HepG2 (cell line): ENCODE measurements at regions not wholly inside any gene's neighbourhood (a gene's known extent, or its start where the extent isn't known, plus 50 kb on each side); places are given as distances from the start of the nearest gene placed in this dataset.

Source experiments
- ARID5B ChIP-seq: IDR thresholded peaks from 2 replicates; pipeline ENCODE4 v1.4.0; 2020; ENCODE audit warnings: mild to moderate bottlenecking, missing genetic modification reagents
- CREB3 ChIP-seq: sonication (generic); formaldehyde crosslinking; IDR thresholded peaks from 2 replicates; pipeline ENCODE4 v1.5.0; 2020; ENCODE audit warnings: missing genetic modification reagents
- HES4 ChIP-seq: sonication (generic); formaldehyde crosslinking; IDR thresholded peaks from 2 replicates; pipeline ENCODE4 v1.9.0; 2021; ENCODE audit warnings: mild to moderate bottlenecking, missing genetic modification reagents, borderline replicate concordance
- MTA1 ChIP-seq: sonication (generic); formaldehyde crosslinking; IDR thresholded peaks from 2 replicates; pipeline ENCODE4 v1.4.0; 2020; ENCODE audit warnings: missing genetic modification reagents, mild to moderate bottlenecking, borderline replicate concordance
- PBX3 ChIP-seq: sonication (generic); formaldehyde crosslinking; IDR thresholded peaks from 2 replicates; pipeline ENCODE4 v1.8.1; 2023; ENCODE audit warnings: missing genetic modification reagents, inconsistent platforms, borderline replicate concordance
- RERE ChIP-seq: IDR thresholded peaks from 2 replicates; pipeline ENCODE4 v1.6.1; 2016; ENCODE audit warnings: low read depth, missing genetic modification reagents, missing compliant biosample characterization
- ZKSCAN5 ChIP-seq: sonication (generic); formaldehyde crosslinking; IDR thresholded peaks from 2 replicates; pipeline ENCODE4 v1.5.1; 2020; ENCODE audit warnings: mild to moderate bottlenecking, missing genetic modification reagents
- ZNF12 ChIP-seq: sonication (generic); formaldehyde crosslinking; IDR thresholded peaks from 2 replicates; pipeline ENCODE4 v1.5.0; 2020; ENCODE audit warnings: missing genetic modification reagents
- ZNF180 ChIP-seq: sonication (generic); formaldehyde crosslinking; IDR thresholded peaks from 2 replicates; pipeline ENCODE4 v1.4.0; 2020; ENCODE audit warnings: low read depth, missing genetic modification reagents, borderline replicate concordance
- ZNF543 ChIP-seq: sonication (generic); formaldehyde crosslinking; IDR thresholded peaks from 2 replicates; pipeline ENCODE4 v1.4.0; 2020; ENCODE audit warnings: mild to moderate bottlenecking, missing genetic modification reagents
- ZNF576 ChIP-seq: sonication (generic); formaldehyde crosslinking; IDR thresholded peaks from 2 replicates; pipeline ENCODE4 v1.4.0; 2020; ENCODE audit warnings: mild to moderate bottlenecking, missing genetic modification reagents
- ZSCAN5A ChIP-seq: sonication (generic); formaldehyde crosslinking; IDR thresholded peaks from 2 replicates; pipeline ENCODE4 v1.8.0; 2022; ENCODE audit warnings: mild to moderate bottlenecking, missing genetic modification reagents, borderline replicate concordance

- TF ChIP-seq ZNF543 (CRISPR knock-in tag) (no peak), HES4 (CRISPR knock-in tag) (no peak), RERE (CRISPR knock-in tag) (no peak), ZNF576 (CRISPR knock-in tag) (no peak), ZNF12 (CRISPR knock-in tag) (no peak), ARID5B (CRISPR knock-in tag) (no peak), ZSCAN5A (CRISPR knock-in tag) (no peak), ZKSCAN5 (CRISPR knock-in tag) (no peak), ZNF180 (CRISPR knock-in tag) (no peak), PBX3 (CRISPR knock-in tag) (no peak), CREB3 (CRISPR knock-in tag) (no peak), MTA1 (no peak)
Observed at GRCh38 chr3:164687902-164688301, 390.4 kb downstream of the SI start (continued).
